HG02678 (cell line): ENCODE measurements at regions not wholly inside any gene's neighbourhood (a gene's known extent, or its start where the extent isn't known, plus 50 kb on each side); places are given as distances from the start of the nearest gene placed in this dataset.
"Not testable (repeated sequence)": the region's sequence is repeated elsewhere in the genome, so short reads cannot be mapped to it uniquely, and the experiment has no call there.

Experiments
- ATAC-seq: cut with Tn5 transposase; IDR thresholded peaks from one replicate; pipeline ENCODE4 v1.9.1; 2021; ENCODE audit warnings: mild to moderate bottlenecking, moderate library complexity; ENCODE audit not compliant: unreplicated experiment

GRCh38 chr16:48955837-48956236, 325.8 kb downstream of the CBLN1 start:
- no peak for ATAC-seq

- ATAC-seq: not testable (repeated sequence)
Measured at GRCh38 chr16:48951621-48952125, 330.0 kb downstream of the CBLN1 start.

GRCh38 chr16:48950184-48950583, 331.5 kb downstream of the CBLN1 start:
- no peak for ATAC-seq

GRCh38 chr16:48949636-48950035, 332.0 kb downstream of the CBLN1 start:
- no peak for ATAC-seq

- no peak for ATAC-seq
Measured at GRCh38 chr16:48948911-48949310, 332.7 kb downstream of the CBLN1 start.

GRCh38 chr16:48947371-48947713, 334.3 kb downstream of the CBLN1 start:
- ATAC-seq: no peak

- ATAC-seq: no peak
Measured at GRCh38 chr16:48946686-48947370, 334.8 kb downstream of the CBLN1 start.

GRCh38 chr16:48942996-48943395, 333.0 kb upstream of the N4BP1 start:
- no peak for ATAC-seq

GRCh38 chr16:48936811-48937210, 326.8 kb upstream of the N4BP1 start:
- no peak for ATAC-seq

GRCh38 chr16:48932216-48932855, 322.4 kb upstream of the N4BP1 start:
- no peak for ATAC-seq

- ATAC-seq: no peak
Measured at GRCh38 chr16:48930951-48931553, 321.1 kb upstream of the N4BP1 start.

- no peak for ATAC-seq
Measured at GRCh38 chr16:48919791-48920190, 309.8 kb upstream of the N4BP1 start.

GRCh38 chr16:48918520-48919258, 308.7 kb upstream of the N4BP1 start:
- no peak for ATAC-seq

GRCh38 chr16:48916566-48916965, 306.6 kb upstream of the N4BP1 start:
- no peak for ATAC-seq

- ATAC-seq: no peak
Measured at GRCh38 chr16:48914070-48914469, 304.1 kb upstream of the N4BP1 start.

GRCh38 chr16:48913384-48913783, 303.4 kb upstream of the N4BP1 start:
- no peak for ATAC-seq

GRCh38 chr16:48912360-48912759, 302.4 kb upstream of the N4BP1 start:
- no peak for ATAC-seq

- ATAC-seq: no peak
Measured at GRCh38 chr16:48911700-48912099, 301.7 kb upstream of the N4BP1 start.

- ATAC-seq: no peak
Measured at GRCh38 chr16:48910214-48910613, 300.2 kb upstream of the N4BP1 start.

- no peak for ATAC-seq
Measured at GRCh38 chr16:48909231-48909630, 299.3 kb upstream of the N4BP1 start.

- ATAC-seq: peak; percentile 63
Measured at GRCh38 chr16:48907906-48908634, 298.1 kb upstream of the N4BP1 start.
